Nephron (organoid): ENCODE measurements at regions not wholly inside any gene's neighbourhood (a gene's known extent, or its start where the extent isn't known, plus 50 kb on each side); places are given as distances from the start of the nearest gene placed in this dataset.

ENCODE experiments used
- H3K27ac Mint-ChIP-seq, 3 experiments: 2 replicates each; pipeline ENCODE4 v1.8.0; 2020; ENCODE audit warnings: mixed read lengths in 3 of 3, mild to moderate bottlenecking in 2 of 3, moderate library complexity in 1 of 3
- H3K27me3 Mint-ChIP-seq: 2 replicates; pipeline ENCODE4 v1.8.0; 2021; ENCODE audit warnings: low read depth, mild to moderate bottlenecking, moderate library complexity, mixed read lengths
- H3K36me3 Mint-ChIP-seq: 2 replicates; pipeline ENCODE4 v1.8.0; 2020; ENCODE audit warnings: low read depth, mixed read lengths
- H3K4me1 Mint-ChIP-seq: 2 replicates; pipeline ENCODE4 v1.8.0; 2020; ENCODE audit warnings: mixed read lengths
- H3K4me3 Mint-ChIP-seq, 3 experiments: 2 replicates each; pipeline ENCODE4 v1.8.0; 2020; ENCODE audit warnings: mild to moderate bottlenecking in 3 of 3, mixed read lengths in 3 of 3, moderate library complexity in 2 of 3
- H3K9me3 Mint-ChIP-seq: 2 replicates; pipeline ENCODE4 v1.8.0; 2020; ENCODE audit warnings: mixed read lengths
- TF ChIP-seq, protein P1 (sequence below), 3 experiments: fragments of 200-600 bp; sonication (generic); IDR thresholded peaks; one replicate each; pipeline ENCODE4 v1.5.0; 2021; ENCODE audit warnings: antibody characterized with exemption in 3 of 3; ENCODE audit not compliant: unreplicated experiment in 3 of 3

DNA sequence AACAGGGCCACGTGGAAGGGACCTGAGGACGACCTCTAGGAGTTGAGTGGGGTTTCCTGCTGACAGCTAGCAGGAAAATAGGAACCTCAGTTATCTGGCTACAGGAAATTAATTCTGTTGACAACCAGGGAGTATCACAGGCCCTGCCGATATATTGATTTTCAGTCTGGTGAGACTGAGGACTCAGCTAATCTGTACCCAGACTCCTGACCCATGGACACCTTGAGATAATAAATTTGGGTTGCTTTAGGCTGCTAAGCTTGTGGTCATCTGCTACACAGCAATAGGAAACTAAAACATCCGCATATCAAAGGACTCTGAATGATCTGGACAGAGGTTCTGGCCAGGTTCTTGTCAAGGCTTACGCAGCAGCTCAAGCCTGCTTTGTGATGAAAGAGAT, 80.8 kb upstream of the CNEP1R1 start:
- H3K27ac Mint-ChIP-seq, result no peak overlapping the region
- TF ChIP-seq, protein P1, sequence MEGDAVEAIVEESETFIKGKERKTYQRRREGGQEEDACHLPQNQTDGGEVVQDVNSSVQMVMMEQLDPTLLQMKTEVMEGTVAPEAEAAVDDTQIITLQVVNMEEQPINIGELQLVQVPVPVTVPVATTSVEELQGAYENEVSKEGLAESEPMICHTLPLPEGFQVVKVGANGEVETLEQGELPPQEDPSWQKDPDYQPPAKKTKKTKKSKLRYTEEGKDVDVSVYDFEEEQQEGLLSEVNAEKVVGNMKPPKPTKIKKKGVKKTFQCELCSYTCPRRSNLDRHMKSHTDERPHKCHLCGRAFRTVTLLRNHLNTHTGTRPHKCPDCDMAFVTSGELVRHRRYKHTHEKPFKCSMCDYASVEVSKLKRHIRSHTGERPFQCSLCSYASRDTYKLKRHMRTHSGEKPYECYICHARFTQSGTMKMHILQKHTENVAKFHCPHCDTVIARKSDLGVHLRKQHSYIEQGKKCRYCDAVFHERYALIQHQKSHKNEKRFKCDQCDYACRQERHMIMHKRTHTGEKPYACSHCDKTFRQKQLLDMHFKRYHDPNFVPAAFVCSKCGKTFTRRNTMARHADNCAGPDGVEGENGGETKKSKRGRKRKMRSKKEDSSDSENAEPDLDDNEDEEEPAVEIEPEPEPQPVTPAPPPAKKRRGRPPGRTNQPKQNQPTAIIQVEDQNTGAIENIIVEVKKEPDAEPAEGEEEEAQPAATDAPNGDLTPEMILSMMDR (IDR thresholded peaks at IDR 0.05; ENCODE audit: unreplicated experiment in 3 of 3), result no peak
- peaks cover 3% of the 10 kb centered on the region for H3K9me3 Mint-ChIP-seq
- H3K4me1 Mint-ChIP-seq, result no peaks in the 10 kb centered on the region
- peaks cover 15% of the 10 kb centered on the region for H3K27me3 Mint-ChIP-seq
- no peak overlapping the region for H3K4me3 Mint-ChIP-seq
- H3K36me3 Mint-ChIP-seq, result no peaks in the 10 kb centered on the region

DNA sequence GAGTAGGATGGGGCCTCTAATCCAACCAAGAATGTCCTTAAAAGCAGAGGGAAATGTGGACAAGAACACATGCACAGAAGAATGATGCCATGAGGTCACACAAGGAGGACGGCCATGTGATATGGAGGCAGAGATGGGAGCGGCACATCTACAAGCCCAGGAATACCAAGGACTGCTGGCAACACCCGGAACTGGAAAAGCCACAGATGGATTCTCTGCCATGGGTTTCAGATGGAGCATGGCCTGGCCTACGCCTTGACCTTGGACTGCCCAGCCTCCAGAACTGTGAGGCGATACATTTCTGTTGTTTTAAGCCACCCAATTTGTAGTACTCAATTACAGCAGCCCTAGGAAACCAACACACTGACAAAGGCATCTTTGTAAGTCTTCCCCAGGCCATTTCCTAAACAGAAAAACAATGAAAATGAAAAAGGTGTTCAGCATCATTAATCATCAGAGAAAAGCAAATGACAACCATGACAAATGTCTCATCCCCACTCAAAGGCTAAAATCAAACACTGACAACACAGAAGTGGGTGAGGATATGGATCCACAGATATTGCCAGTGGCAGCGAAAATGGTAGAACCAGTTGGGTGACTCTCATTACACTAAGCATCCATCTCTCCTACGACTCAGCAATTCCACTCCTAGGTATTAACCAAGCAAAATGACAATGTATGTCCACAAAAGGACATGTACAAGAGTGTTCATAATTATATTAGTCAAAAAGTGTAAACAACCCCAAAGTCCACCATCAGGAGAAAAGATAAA, 76.9 kb upstream of the CNEP1R1 start:
- Mint-ChIP-seq H3K27me3 (peaks cover 11% of the 10 kb centered on the region), H3K4me3 (no peak overlapping the region), H3K36me3 (no peaks in the 10 kb centered on the region), H3K9me3 (no peaks in the 10 kb centered on the region), H3K4me1 (no peaks in the 10 kb centered on the region), H3K27ac (no peak overlapping the region)
- TF ChIP-seq, protein P1 (IDR thresholded peaks at IDR 0.05; ENCODE audit: unreplicated experiment in 3 of 3), result no peak

DNA sequence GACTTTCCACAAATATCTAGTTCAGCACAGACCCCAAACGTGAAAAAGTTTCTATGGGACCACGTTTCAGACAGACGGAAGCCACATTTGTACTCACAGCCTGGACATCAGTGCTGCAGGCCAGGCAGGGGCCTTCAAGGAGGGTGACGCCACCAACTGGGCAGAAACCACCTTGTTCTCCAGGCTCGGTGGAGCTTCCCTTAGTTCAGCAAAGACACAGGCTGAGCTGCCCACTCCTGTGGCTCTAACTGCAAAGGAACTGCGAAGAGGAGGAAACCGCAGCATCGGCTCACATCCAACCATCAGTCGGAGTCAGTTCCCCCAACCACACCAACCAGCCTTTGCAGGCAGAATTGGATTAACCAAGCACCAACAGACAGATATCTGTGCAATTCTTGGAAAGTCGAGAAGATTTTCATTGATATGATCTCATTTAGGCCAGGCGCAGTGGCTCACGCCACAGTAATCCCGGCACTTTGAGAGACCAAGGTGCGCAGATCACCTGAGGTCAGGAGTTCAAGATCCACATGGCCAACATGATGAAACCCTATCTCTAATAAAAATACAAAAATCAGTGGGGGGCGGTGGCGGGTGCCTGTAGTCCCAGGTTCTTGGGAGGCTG, 73.3 kb upstream of the CNEP1R1 start:
- TF ChIP-seq, protein P1 (IDR thresholded peaks at IDR 0.05; ENCODE audit: unreplicated experiment in 3 of 3), result no peak
- H3K4me3 Mint-ChIP-seq, result no peak overlapping the region
- no peaks in the 10 kb centered on the region for H3K36me3 Mint-ChIP-seq

DNA sequence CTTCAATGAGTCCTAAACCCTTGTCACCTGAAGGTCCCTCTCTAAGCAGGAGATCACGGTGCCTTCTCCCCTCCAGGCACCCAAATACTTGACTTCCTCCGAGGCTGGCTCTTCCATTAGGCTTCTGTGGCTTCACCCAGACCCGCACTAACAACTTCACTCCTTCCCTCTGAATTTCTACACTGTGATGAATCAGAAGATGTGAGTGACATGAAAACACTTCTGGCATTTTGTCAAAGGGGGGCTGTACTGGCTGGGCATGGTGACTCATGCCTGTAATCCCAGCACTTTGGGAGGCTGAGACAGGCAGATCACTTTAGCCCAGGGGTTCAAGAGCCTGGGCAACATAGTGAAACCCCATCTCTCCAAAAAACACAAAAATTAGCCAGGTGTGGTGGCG, 72.6 kb upstream of the CNEP1R1 start:
- no peaks in the 10 kb centered on the region for H3K4me1 Mint-ChIP-seq
- H3K27me3 Mint-ChIP-seq, result peaks cover 11% of the 10 kb centered on the region
- no peak overlapping the region for H3K27ac Mint-ChIP-seq
- H3K4me3 Mint-ChIP-seq, result no peak overlapping the region
- H3K36me3 Mint-ChIP-seq, result no peaks in the 10 kb centered on the region
- TF ChIP-seq, protein P1 (IDR thresholded peaks at IDR 0.05; ENCODE audit: unreplicated experiment in 3 of 3), result no peak
- H3K9me3 Mint-ChIP-seq, result no peaks in the 10 kb centered on the region

More for the DNA sequence above, 73.3 kb upstream of the CNEP1R1 start:
- Mint-ChIP-seq H3K27me3 (peaks cover 11% of the 10 kb centered on the region), H3K4me1 (no peaks in the 10 kb centered on the region), H3K27ac (no peak overlapping the region), H3K9me3 (no peaks in the 10 kb centered on the region)

DNA sequence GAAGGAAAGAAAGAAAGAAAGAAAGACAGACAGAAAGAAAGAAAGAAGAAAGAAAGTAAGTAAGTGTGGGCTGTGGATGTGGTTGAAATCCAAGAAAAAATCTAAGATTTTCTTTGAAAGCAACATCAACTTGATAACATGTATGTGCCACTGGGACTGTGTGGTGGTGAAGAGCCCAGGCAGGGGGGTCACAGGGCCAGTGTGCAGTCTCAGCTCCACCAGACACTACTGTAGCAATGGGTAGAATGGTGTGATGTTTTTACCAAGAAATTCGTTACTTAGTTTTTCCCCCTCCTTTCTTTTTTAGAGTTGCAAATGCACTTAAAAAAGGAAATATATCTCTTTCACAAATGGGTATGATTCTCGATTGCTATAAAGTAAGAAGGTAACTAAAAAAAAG, 71.9 kb upstream of the CNEP1R1 start:
- no peak overlapping the region for H3K4me3 Mint-ChIP-seq
- TF ChIP-seq, protein P1 (IDR thresholded peaks at IDR 0.05; ENCODE audit: unreplicated experiment in 3 of 3), result no peak
- peaks cover 11% of the 10 kb centered on the region for H3K27me3 Mint-ChIP-seq
- H3K36me3 Mint-ChIP-seq, result no peaks in the 10 kb centered on the region
- no peak overlapping the region for H3K27ac Mint-ChIP-seq
- H3K9me3 Mint-ChIP-seq, result no peaks in the 10 kb centered on the region
- peaks cover 3% of the 10 kb centered on the region for H3K4me1 Mint-ChIP-seq

DNA sequence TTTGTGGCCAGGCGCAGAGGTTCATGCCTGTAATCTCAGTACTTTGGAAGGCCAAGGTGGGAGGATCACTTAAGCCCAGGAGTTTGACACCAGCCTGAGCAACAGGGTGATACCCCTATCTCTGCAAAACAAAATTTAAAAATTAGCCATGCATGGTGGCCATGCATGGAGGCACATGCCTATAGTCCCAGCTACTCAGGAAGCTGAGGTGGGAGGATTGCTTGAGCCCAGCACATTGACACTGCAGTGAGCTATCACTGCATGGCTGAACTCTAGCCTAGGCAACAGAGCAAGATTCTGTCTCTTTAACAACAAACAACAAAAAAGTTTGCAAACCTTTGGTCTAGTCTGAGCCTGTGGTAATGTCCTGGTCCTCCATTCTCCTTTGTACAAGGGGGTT, 69.2 kb upstream of the CNEP1R1 start:
- Mint-ChIP-seq H3K27me3 (peaks cover 9% of the 10 kb centered on the region), H3K27ac (no peak overlapping the region), H3K36me3 (no peaks in the 10 kb centered on the region), H3K4me1 (peaks cover 10% of the 10 kb centered on the region), H3K9me3 (no peaks in the 10 kb centered on the region), H3K4me3 (no peak overlapping the region)
- TF ChIP-seq, protein P1 (IDR thresholded peaks at IDR 0.05; ENCODE audit: unreplicated experiment in 3 of 3), result no peak
